CD4-positive, alpha-beta T cell treated with Interleukin-17A for 1 hour (primary cell): ENCODE measurements at regions not wholly inside any gene's neighbourhood (a gene's known extent, or its start where the extent isn't known, plus 50 kb on each side); places are given as distances from the start of the nearest gene placed in this dataset.

Experiments
- DNase-seq: peaks from one replicate; pipeline ENCODE4 v3.0.0-alpha.2; 2020

- no peak for DNase-seq
These were observed 50.3 kb upstream of the FNDC1 start for GRCh38 chr6:159118924-159119323.

GRCh38 chr6:159117563-159117962 is 51.6 kb upstream of the FNDC1 start:
- no peak for DNase-seq

GRCh38 chr6:159117046-159117445 is 52.2 kb upstream of the FNDC1 start:
- DNase-seq: no peak

GRCh38 chr6:159116343-159116742 is 52.9 kb upstream of the FNDC1 start:
- no peak for DNase-seq

- DNase-seq: no peak
These were observed 54.6 kb upstream of the FNDC1 start for GRCh38 chr6:159114569-159114968.

- no peak for DNase-seq
These were observed 56.0 kb upstream of the FNDC1 start for GRCh38 chr6:159113223-159113622.

GRCh38 chr6:159112714-159113113 is 56.5 kb upstream of the FNDC1 start:
- DNase-seq: no peak

- no peak for DNase-seq
These were observed 58.5 kb upstream of the FNDC1 start for GRCh38 chr6:159110748-159111147.

GRCh38 chr6:159110013-159110412 is 59.2 kb upstream of the FNDC1 start:
- peak; percentile 65 for DNase-seq

GRCh38 chr6:159109391-159109790 is 59.8 kb upstream of the FNDC1 start:
- DNase-seq: no peak

GRCh38 chr6:159108426-159108985 is 60.7 kb upstream of the FNDC1 start:
- DNase-seq: no peak

GRCh38 chr6:159107451-159108260 is 61.5 kb upstream of the FNDC1 start:
- DNase-seq: peak; percentile 84

- peak; percentile 97 for DNase-seq
These were observed 61.9 kb upstream of the TAGAP start for GRCh38 chr6:159106627-159107241.

GRCh38 chr6:159105716-159106115 is 60.9 kb upstream of the TAGAP start:
- DNase-seq: no peak

GRCh38 chr6:159104931-159105330 is 60.1 kb upstream of the TAGAP start:
- DNase-seq: peak; percentile 17

GRCh38 chr6:159104163-159104925 is 59.6 kb upstream of the TAGAP start:
- peak; percentile 87 for DNase-seq

- DNase-seq: no peak
These were observed 58.8 kb upstream of the TAGAP start for GRCh38 chr6:159103396-159104162.

GRCh38 chr6:159102373-159103160 is 57.8 kb upstream of the TAGAP start:
- DNase-seq: no peak

- no peak for DNase-seq
These were observed 56.9 kb upstream of the TAGAP start for GRCh38 chr6:159101656-159102055.

- no peak for DNase-seq
These were observed 55.8 kb upstream of the TAGAP start for GRCh38 chr6:159100395-159101182.

GRCh38 chr6:159099961-159100360 is 55.2 kb upstream of the TAGAP start:
- DNase-seq: no peak
